HepG2 (cell line): ENCODE measurements at regions not wholly inside any gene's neighbourhood (a gene's known extent, or its start where the extent isn't known, plus 50 kb on each side); places are given as distances from the start of the nearest gene placed in this dataset.

Source experiments
- ATF1 ChIP-seq: IDR thresholded peaks from 2 replicates; pipeline ENCODE4 v1.6.1; 2016; ENCODE audit warnings: mild to moderate bottlenecking, control low read depth
- HCFC1 ChIP-seq: fragments of 150-350 bp; IDR thresholded peaks from 2 replicates; pipeline ENCODE4 v1.6.1; 2014; ENCODE audit warnings: low read depth, low read length
- MXI1 ChIP-seq: IDR thresholded peaks from 3 replicates; pipeline ENCODE4 v1.6.1; 2012; ENCODE audit warnings: low read depth, low read length, inconsistent platforms, borderline replicate concordance
- RAD21 ChIP-seq: fragments of 450-650 bp; formaldehyde crosslinking; IDR thresholded peaks from 2 replicates; pipeline ENCODE4 v1.5.0; 2020; ENCODE audit warnings: mild to moderate bottlenecking
- TAF1 ChIP-seq: sonication (generic); formaldehyde crosslinking; IDR thresholded peaks from 2 replicates; pipeline ENCODE4 v1.4.0; 2020; ENCODE audit warnings: missing genetic modification reagents
- TRIM24 ChIP-seq: sonication (generic); formaldehyde crosslinking; IDR thresholded peaks from 2 replicates; pipeline ENCODE4 v1.8.0; 2022; ENCODE audit warnings: mild to moderate bottlenecking, missing genetic modification reagents
- ZBTB8A ChIP-seq: sonication (generic); formaldehyde crosslinking; IDR thresholded peaks from 2 replicates; pipeline ENCODE4 v1.4.0; 2020; ENCODE audit warnings: mild to moderate bottlenecking, low read depth, missing genetic modification reagents, borderline replicate concordance
- ZFY ChIP-seq: sonication (generic); formaldehyde crosslinking; IDR thresholded peaks from 2 replicates; pipeline ENCODE4 v1.4.0; 2020; ENCODE audit warnings: missing genetic modification reagents
- ZSCAN30 ChIP-seq: sonication (generic); formaldehyde crosslinking; IDR thresholded peaks from 2 replicates; pipeline ENCODE4 v1.5.0; 2020; ENCODE audit warnings: mild to moderate bottlenecking, missing genetic modification reagents

DNA sequence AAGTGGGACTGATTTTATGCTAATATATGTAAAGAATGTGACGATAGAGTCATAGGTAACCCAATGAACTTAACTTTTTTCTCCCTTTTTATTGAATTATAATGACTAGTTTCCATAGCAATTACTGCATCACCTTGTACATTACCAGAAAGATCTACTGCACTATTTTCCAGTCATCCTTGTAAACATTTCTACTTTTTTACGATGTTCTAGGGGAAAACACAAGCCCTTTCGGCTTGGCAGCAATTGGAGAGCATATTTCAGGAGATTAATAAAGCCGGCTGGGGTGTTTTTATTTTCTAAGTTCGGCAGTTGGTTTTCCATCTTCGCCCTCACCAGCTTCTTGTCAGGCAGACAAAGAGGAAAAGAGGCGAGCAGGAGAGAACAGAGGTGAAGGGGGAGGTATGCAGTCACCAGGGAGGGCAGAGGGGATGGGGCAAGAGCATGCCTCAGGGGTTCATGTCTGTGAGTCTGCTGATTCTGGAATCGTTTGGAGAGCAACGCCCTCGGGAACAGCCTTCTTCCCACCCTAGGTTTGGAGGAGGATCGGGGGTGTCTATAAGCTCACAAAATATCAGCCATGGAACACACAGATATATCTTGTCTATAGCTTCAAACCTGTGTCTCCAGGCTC is 476.4 kb downstream of the MIAT start:
- TF ChIP-seq ATF1 (CRISPR knock-in tag) (no peak), ZBTB8A (CRISPR knock-in tag) (no peak), TAF1 (no peak), ZFY (no peak), ZSCAN30 (CRISPR knock-in tag) (no peak), RAD21 (CRISPR knock-in tag) (no peak), MXI1 (no peak), HCFC1 (no peak), TRIM24 (CRISPR knock-in tag) (no peak)
